GM18499 (cell line): ENCODE measurements at regions not wholly inside any gene's neighbourhood (a gene's known extent, or its start where the extent isn't known, plus 50 kb on each side); places are given as distances from the start of the nearest gene placed in this dataset.
"Not testable (repeated sequence)": the region's sequence is repeated elsewhere in the genome, so short reads cannot be mapped to it uniquely, and the experiment has no call there.

Source experiments
- ATAC-seq: cut with Tn5 transposase; IDR thresholded peaks from one replicate; pipeline ENCODE4 v1.9.1; 2021; ENCODE audit warnings: moderate number of reproducible peaks; ENCODE audit not compliant: insufficient read depth, unreplicated experiment

- ATAC-seq, result no peak
These were observed 143.8 kb upstream of the LAMA2 start for GRCh38 chr6:128739112-128739511.

DNA sequence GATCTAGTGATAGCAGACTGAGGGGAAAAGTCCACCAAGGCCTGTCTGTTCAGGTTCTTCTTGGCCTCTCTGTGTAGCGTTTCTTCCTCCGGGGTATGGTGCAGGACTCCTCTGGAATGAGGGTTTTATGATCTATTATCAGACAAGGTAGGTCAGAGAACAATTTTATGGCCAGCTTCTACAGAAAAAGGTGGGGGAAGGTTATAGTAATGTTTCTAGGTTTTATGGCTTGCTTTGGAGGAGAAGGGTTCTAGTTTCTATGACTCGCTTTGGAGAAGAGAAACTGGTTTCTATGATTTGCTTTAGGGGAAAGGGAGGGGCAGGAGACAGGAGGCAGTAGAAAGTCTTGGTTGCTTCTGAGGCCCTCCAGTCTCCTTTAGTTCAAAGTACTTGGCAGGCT, 144.8 kb upstream of the LAMA2 start:
- ATAC-seq, result peak; percentile 81

DNA sequence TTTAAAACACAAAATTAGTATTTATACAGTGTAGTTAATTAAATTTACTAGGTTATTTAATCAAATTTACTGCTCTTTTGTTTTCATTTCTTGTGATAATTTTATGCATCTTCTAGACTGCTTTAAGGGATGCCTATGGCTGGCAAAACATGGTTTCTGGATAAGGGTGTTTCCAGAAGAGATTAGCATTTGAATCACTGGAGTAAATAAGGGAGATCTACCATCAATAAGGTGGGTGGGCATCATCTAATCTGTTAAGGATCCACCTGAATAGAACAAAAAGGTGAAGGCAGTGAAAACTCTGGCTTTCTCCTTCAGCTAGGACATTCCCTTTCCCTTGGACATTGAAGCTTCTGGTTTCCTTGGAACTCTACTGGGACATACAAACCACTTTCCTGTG, 146.2 kb upstream of the LAMA2 start:
- ATAC-seq, result no peak

DNA sequence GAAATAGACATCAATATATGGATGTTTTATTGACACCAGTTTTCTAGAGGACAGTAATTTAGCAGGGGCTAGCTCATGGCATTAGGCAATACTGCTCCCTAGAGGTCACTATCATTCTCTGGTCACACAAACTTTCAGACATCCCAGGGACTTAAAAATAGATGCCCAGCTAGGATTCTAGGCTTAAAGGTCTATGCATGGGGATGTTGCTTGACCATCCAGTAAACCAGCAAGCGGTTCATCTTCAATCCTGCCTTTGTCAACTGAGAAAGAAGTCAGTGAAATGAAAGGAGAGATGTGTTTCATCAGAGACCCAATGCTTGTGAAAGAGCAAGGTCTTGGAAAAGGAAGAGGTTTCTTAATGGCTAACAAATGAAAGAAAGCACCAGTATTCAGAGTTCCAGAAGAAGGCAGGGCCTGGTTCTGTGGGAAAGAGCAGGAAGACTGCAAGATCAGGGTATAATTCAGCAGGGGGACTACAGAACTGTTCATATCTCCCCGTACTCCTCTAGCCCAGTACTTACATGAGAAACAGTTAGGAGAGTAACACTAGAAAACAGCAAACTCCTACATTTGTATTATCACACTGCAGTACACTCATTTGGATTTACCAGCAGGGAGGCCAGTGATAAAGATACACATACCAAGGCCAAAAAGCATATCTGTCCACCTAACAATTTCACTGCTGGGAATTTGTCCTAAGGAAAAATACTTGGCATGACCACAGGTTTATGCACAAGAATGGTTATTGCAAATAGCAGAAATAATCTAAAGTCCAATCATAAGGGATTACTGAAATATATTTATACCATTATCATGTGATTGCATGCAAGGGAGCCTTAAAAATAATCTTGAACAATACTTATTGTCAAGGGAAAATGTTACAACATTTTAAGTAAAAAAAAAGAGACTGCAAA, 151.4 kb upstream of the LAMA2 start:
- no peak for ATAC-seq

GRCh38 chr6:128727500-128727899, 155.4 kb upstream of the LAMA2 start:
- ATAC-seq, result no peak

GRCh38 chr6:128725271-128726233, 157.4 kb upstream of the LAMA2 start:
- no peak for ATAC-seq

DNA sequence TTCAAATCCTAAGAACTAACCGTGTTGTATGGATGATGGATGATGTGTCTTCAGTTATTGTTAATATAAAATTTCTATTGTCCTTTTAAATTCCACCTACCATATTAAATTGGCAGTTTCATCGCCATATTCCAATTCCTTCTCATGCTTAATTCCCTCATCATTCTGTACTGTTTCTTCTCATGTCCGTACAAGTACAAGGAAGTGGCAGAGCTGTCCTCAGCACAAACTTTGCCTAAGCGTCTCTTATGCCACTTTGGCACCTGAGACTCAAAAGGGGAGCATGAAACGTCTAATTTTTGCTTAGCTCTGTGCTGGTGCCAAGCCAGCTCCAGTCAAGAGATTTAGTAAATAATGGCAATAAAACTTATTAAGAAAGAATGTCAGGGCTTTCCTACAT, 158.2 kb upstream of the LAMA2 start:
- no peak for ATAC-seq

DNA sequence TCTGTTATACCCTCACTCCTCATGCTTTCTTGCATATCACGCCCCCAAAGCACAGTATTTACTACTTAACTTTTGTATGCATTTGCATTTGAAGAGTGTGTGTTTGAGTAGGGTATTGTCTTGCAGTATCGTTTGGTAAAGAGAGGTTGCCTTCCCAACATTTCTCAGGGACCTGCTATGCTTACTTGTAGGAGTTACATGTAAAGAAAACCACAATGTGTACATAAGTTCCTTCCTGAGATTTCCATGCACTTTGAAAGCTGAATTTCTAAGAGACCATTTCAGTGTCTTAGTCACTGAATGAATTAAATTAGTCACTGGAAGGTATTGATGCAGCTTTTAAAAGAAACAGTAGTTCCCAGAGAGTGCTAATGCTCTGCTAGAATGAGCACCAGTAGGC, 159.3 kb upstream of the LAMA2 start:
- no peak for ATAC-seq

GRCh38 chr6:128720891-128721290, 162.0 kb upstream of the LAMA2 start:
- ATAC-seq, result no peak

GRCh38 chr6:128719786-128720185, 163.2 kb upstream of the LAMA2 start:
- no peak for ATAC-seq

DNA sequence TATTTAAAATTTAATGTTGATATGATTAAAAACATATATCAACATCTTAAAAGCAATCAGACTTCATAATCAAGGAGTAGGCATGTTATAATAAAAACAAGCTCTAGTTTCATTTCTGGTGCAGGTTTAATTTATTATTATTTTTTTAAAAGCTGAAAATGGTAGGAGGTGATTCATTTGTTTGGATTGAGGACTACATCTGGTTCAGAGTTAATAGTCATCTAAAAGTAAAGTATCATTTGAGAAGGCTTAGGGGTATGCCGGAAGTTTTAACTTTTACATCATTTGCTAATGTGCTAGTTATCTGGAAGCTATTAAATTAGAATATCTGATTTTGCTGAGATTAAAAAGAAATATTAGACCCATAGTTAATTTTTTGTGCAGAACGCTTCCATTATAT, 169.5 kb upstream of the LAMA2 start:
- ATAC-seq, result no peak

- no peak for ATAC-seq
These were observed 170.0 kb upstream of the LAMA2 start for GRCh38 chr6:128712898-128713297.

- no peak for ATAC-seq
These were observed 171.8 kb upstream of the LAMA2 start for GRCh38 chr6:128711149-128711548.

- ATAC-seq, result no peak
These were observed 172.6 kb upstream of the LAMA2 start for GRCh38 chr6:128710315-128710714.

- ATAC-seq, result no peak
These were observed 178.3 kb upstream of the LAMA2 start for GRCh38 chr6:128704601-128705000.

- not testable (repeated sequence) for ATAC-seq
These were observed 179.1 kb upstream of the LAMA2 start for GRCh38 chr6:128703794-128704193.

DNA sequence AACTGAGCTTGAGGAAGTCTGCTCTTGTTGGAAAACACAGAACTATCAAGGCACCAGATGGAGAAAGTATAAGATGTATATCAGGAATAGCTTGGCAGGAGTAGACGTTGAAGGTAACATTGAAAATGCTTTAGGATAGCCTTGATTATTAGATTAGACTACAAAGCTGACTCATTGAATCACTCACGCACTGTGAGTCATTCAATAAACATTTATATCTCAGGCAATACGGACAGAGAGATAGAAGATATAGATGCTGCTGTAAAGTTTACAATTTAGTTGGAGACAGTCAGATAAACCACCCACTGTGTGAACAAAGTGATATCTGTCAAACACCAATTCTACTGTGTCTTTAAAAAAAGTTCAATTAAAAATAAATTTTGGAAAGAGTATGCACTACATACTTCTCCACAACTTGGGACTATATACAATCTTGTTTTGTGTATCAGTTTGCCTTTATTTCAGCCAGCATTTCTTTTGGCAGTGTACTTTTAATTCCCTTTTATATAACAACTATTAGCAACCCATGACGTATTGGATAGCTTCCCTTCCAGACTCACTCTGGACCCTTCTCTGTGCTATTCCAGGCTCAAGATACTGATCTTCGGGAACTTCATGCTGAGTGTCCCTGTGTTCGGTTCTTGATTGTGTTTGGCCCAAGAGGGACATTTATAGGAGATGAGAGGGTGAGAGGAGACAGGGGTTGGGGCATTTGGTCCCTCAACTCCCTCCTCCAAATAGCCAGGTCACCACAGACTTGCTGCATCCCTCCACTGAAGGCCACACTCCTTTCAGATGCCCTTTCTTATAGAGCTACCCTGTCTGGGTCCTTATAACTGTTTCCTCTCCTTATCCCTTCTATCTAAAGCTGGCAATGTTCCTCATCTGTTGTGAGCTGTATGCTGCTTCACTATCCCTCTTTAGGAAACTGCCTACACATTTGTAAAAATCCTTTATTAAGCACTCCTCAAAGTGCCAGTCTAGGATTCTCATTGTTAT, 176.6 kb upstream of the PTPRK start:
- ATAC-seq, result no peak

- peak; percentile 70 for ATAC-seq
These were observed 174.1 kb upstream of the PTPRK start for GRCh38 chr6:128694303-128695009.

DNA sequence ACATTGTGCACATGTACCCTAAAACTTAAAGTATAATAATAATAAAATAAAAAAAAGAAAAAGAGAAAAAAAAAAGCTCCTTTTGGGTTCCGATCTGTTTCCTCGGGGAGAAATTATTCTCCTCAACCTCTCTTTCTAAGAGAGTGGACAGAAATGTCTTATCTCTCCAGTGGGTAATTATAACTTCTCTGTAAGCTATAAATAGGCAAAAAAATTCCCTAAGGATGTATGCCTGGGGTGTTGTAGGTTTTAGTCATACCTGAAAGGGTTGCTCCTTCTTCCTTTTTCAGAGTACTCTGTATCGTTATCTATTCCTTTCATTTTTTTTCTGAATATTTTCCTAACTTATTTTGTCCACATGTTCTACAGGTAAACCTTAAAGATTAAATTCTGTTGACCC, 169.7 kb upstream of the PTPRK start:
- ATAC-seq, result no peak
